ENCODE measurements at regions not wholly inside any gene's neighbourhood (a gene's known extent, or its start where the extent isn't known, plus 50 kb on each side); places are given as distances from the start of the nearest gene placed in this dataset.

GRCh38 chr3:181917027-181917426 is 205.3 kb downstream of the SOX2 start:
- in situ Hi-C loops (cut with HindIII; ENCODE audit: low pct_unique_long_range_greater_than_20kb, low sequenced_read_pairs) (no loop called here), intact Hi-C loops (cut with micrococcal nuclease; ENCODE audit: unreplicated experiment) (no loop called here)
- ATAC-seq: no peak
- Histone ChIP-seq H3K27me3 (ENCODE audit: control insufficient read depth, insufficient read depth, low read length) (no peaks in the 10 kb centered on the region), H3K27ac (ENCODE audit: low read length) (no peak overlapping the region), H3K4me1 (ENCODE audit: control insufficient read depth, insufficient read depth, low read length) (no peaks in the 10 kb centered on the region), H3K36me3 (ENCODE audit: control insufficient read depth, insufficient read depth, low read length) (no peaks in the 10 kb centered on the region), H3K4me3 (ENCODE audit: low read depth in 2 of 2, low read length in 2 of 2) (no peak overlapping the region), H3K9me3 (ENCODE audit: control insufficient read depth, insufficient read depth, low read depth, low read length) (no peaks in the 10 kb centered on the region)
- POLR2A ChIA-PET: interaction anchor here (0.7 kb wide), 1 partner anchor 311 kb away, joined by 4 read pairs; no protein-coding TSS in a partner anchor
- DNase-seq (ENCODE audit: low read depth, low spot score): no peak
- no TSS peak for BruUV-seq (replicated peaks)
- CTCF ChIA-PET: no interaction called here
- TF ChIP-seq SIN3A (IDR thresholded peaks at IDR 0.05; ENCODE audit: borderline replicate concordance, insufficient read depth, low read depth, low read length) (no peak), CTCF (IDR thresholded peaks at IDR 0.05) (no peak), TCF7L2 (IDR thresholded peaks at IDR 0.05; ENCODE audit: low read depth, low read length) (no peak), POLR2AphosphoS5 (IDR thresholded peaks at IDR 0.05; ENCODE audit: low read depth, low read length) (no peak), REST (IDR thresholded peaks at IDR 0.05; ENCODE audit: insufficient read depth in 1 of 2, low read depth in 2 of 2, low read length in 1 of 2) (no peak)

- DNase-seq (ENCODE audit: low read depth, low spot score) (no peak), ATAC-seq (no peak)
- ChIA-PET POLR2A (no interaction called here), CTCF (no interaction called here)
- BruUV-seq (replicated peaks): no TSS peak
- in situ Hi-C loops (cut with HindIII; ENCODE audit: low pct_unique_long_range_greater_than_20kb, low sequenced_read_pairs): no loop called here
- no peak overlapping the region for H3K27ac ChIP-seq (ENCODE audit: low read length)
- no peaks in the 10 kb centered on the region for H3K36me3 ChIP-seq (ENCODE audit: control insufficient read depth, insufficient read depth, low read length)
- H3K4me3 ChIP-seq (ENCODE audit: low read depth in 2 of 2, low read length in 2 of 2): no peak overlapping the region
- no peaks in the 10 kb centered on the region for H3K27me3 ChIP-seq (ENCODE audit: control insufficient read depth, insufficient read depth, low read length)
- H3K9me3 ChIP-seq (ENCODE audit: control insufficient read depth, insufficient read depth, low read depth, low read length): no peaks in the 10 kb centered on the region
- no peak for TF ChIP-seq POLR2AphosphoS5 (IDR thresholded peaks at IDR 0.05; ENCODE audit: low read depth, low read length)
- TF ChIP-seq TCF7L2 (IDR thresholded peaks at IDR 0.05; ENCODE audit: low read depth, low read length): no peak
- TF ChIP-seq REST (IDR thresholded peaks at IDR 0.05; ENCODE audit: insufficient read depth in 1 of 2, low read depth in 2 of 2, low read length in 1 of 2): no peak
- TF ChIP-seq SIN3A (IDR thresholded peaks at IDR 0.05; ENCODE audit: borderline replicate concordance, insufficient read depth, low read depth, low read length): no peak
- no peak for TF ChIP-seq CTCF (IDR thresholded peaks at IDR 0.05)
- intact Hi-C loops (cut with micrococcal nuclease; ENCODE audit: unreplicated experiment): no loop called here
- H3K4me1 ChIP-seq (ENCODE audit: control insufficient read depth, insufficient read depth, low read length): no peaks in the 10 kb centered on the region
These were observed 207.7 kb downstream of the SOX2 start for GRCh38 chr3:181919375-181919774.

Data from Panc1 (cell line).